SK-N-SH (cell line): ENCODE measurements at regions not wholly inside any gene's neighbourhood (a gene's known extent, or its start where the extent isn't known, plus 50 kb on each side); places are given as distances from the start of the nearest gene placed in this dataset.
A peak's percentile ranks its signal among the peaks of the same experiment; 100 is the strongest.

Experiments
- CTCF ChIA-PET: fragments of 300-600, 350-600 bp; formaldehyde crosslinking; extraction: SDS; loops from one replicate; lab custom pipeline; 2021; lab: Yijun Ruan, JAX
- POLR2A ChIA-PET: fragments of 350-600 bp; sonication (Branson Sonifier 250); formaldehyde crosslinking; extraction: SDS; loops from one replicate; lab custom pipeline; 2020; ENCODE audit warnings: antibody characterized with exemption, inconsistent platforms; lab: Yijun Ruan, JAX
- DNase-seq: peaks from one replicate; pipeline ENCODE4 v3.0.0; 2012
- H2AFZ ChIP-seq: fragments of 200-600 bp; sonication (generic); 2 replicates; pipeline ENCODE4 v1.8.1; 2016; ENCODE audit warnings: antibody characterized with exemption, mild to moderate bottlenecking, low read depth
- H3F3A ChIP-seq: fragments of 200-600 bp; sonication (generic); replicated peaks from 2 replicates; pipeline ENCODE3; 2016; ENCODE audit warnings: antibody characterized with exemption, mild to moderate bottlenecking; ENCODE audit not compliant: insufficient read depth
- H3K27ac ChIP-seq, 2 experiments: fragments of 200-500 bp in 1 of 2; fragments of 200-600 bp in 1 of 2; sonication (Bioruptor generic) in 1 of 2; sonication (generic), shearing (Covaris generic) in 1 of 2; 2 replicates each; pipeline versions ENCODE4 v1.5.1 to v1.6.1; 2014 to 2016; ENCODE audit warnings: low read depth in 2 of 2, inconsistent platforms in 1 of 2, low read length in 1 of 2, mild to moderate bottlenecking in 1 of 2, mixed read lengths in 1 of 2
- H3K27me3 ChIP-seq: fragments of 200-600 bp; sonication (generic), shearing (Covaris generic); 2 replicates; pipeline ENCODE4 v1.6.1; 2016; ENCODE audit warnings: mixed run types; ENCODE audit not compliant: insufficient read depth
- H3K36me3 ChIP-seq, 2 experiments: fragments of 200-500 bp in 1 of 2; fragments of 200-600 bp in 1 of 2; sonication (Bioruptor generic) in 1 of 2; sonication (generic) in 1 of 2; replicated peaks in 1 of 2; 2 replicates each; pipeline versions ENCODE3 to v1.5.1; 2014 to 2016; ENCODE audit warnings: low read length in 1 of 2, mild to moderate bottlenecking in 1 of 2; ENCODE audit not compliant: insufficient read depth in 2 of 2, control insufficient read depth in 1 of 2
- H3K4me1 ChIP-seq, 2 experiments: fragments of 200-500 bp in 1 of 2; fragments of 200-600 bp in 1 of 2; sonication (Bioruptor generic) in 1 of 2; sonication (generic), shearing (Covaris generic) in 1 of 2; 2 replicates each; pipeline versions ENCODE4 v1.5.1 to v1.6.1; 2014 to 2016; ENCODE audit warnings: low read depth in 1 of 2, low read length in 1 of 2, mixed run types in 1 of 2; ENCODE audit not compliant: insufficient read depth in 2 of 2, control insufficient read depth in 1 of 2
- H3K4me2 ChIP-seq: fragments of 200-600 bp; sonication (generic), shearing (Covaris generic); 2 replicates; pipeline ENCODE4 v1.6.1; 2017; ENCODE audit warnings: mixed run types
- H3K4me3 ChIP-seq, 2 experiments: fragments of 200-500 bp in 1 of 2; fragments of 200-600 bp in 1 of 2; sonication (Bioruptor generic) in 1 of 2; sonication (generic), shearing (Covaris generic) in 1 of 2; 2 replicates each; pipeline versions ENCODE4 v1.5.1 to v1.8.1; 2014 to 2016; ENCODE audit warnings: low read depth in 2 of 2, inconsistent platforms in 1 of 2, low read length in 1 of 2, mild to moderate bottlenecking in 1 of 2, mixed read lengths in 1 of 2, moderate library complexity in 1 of 2
- H3K79me2 ChIP-seq: fragments of 200-600 bp; sonication (generic); 2 replicates; pipeline ENCODE4 v1.8.1; 2017; ENCODE audit warnings: mild to moderate bottlenecking; ENCODE audit not compliant: insufficient read depth
- H3K9ac ChIP-seq: fragments of 200-600 bp; sonication (generic); 2 replicates; pipeline ENCODE4 v1.6.1; 2017; ENCODE audit warnings: mixed run types
- H3K9me2 ChIP-seq: fragments of 200-600 bp; sonication (generic); 2 replicates; pipeline ENCODE4 v1.6.1; 2017; ENCODE audit warnings: mixed run types
- H3K9me3 ChIP-seq: fragments of 200-600 bp; sonication (generic); 2 replicates; pipeline ENCODE4 v1.6.1; 2017; ENCODE audit warnings: mixed run types, mild to moderate bottlenecking, moderate library complexity
- H4K20me1 ChIP-seq: fragments of 200-600 bp; sonication (generic); 2 replicates; pipeline ENCODE4 v1.6.1; 2017; ENCODE audit warnings: mild to moderate bottlenecking, mixed run types; ENCODE audit not compliant: insufficient read depth
- GATA2 ChIP-seq: sonication (generic); formaldehyde crosslinking; IDR thresholded peaks from 2 replicates; pipeline ENCODE4 v1.5.0; 2020; ENCODE audit warnings: mild to moderate bottlenecking, missing genetic modification reagents
- MXI1 ChIP-seq: IDR thresholded peaks from 2 replicates; pipeline ENCODE4 v1.6.1; 2012; ENCODE audit warnings: mild to moderate bottlenecking, low read depth, low read length, improper control_type of control experiment
- RAD21 ChIP-seq: IDR thresholded peaks from 2 replicates; pipeline ENCODE4 v1.6.1; 2012; ENCODE audit warnings: mild to moderate bottlenecking, low read length
- RFX5 ChIP-seq: IDR thresholded peaks from 2 replicates; pipeline ENCODE4 v1.6.1; 2012; ENCODE audit warnings: mild to moderate bottlenecking, improper control_type of control experiment, low read length
- SMC3 ChIP-seq: IDR thresholded peaks from 2 replicates; pipeline ENCODE4 v1.6.1; 2012; ENCODE audit warnings: low read depth, low read length, improper control_type of control experiment
- TAF1 ChIP-seq: IDR thresholded peaks from 2 replicates; pipeline ENCODE4 v1.6.1; 2012; ENCODE audit warnings: low read depth, mild to moderate bottlenecking, low read length, moderate library complexity, borderline replicate concordance
- TEAD4 ChIP-seq: IDR thresholded peaks from 2 replicates; pipeline ENCODE4 v1.4.0; 2012; ENCODE audit warnings: mild to moderate bottlenecking, borderline replicate concordance; ENCODE audit not compliant: insufficient read depth
- WGBS: methylation state at CpG from one replicate; pipeline ENCODE4 v1.1.6; 2017; ENCODE audit warnings: low lambda C conversion rate; 5-methylcytosine and 5-hydroxymethylcytosine counted together
- TF ChIP-seq, protein P1 (sequence below): fragments of 200-600 bp; sonication (generic); IDR thresholded peaks from 2 replicates; pipeline ENCODE4 v1.6.1; 2017; ENCODE audit warnings: antibody characterized with exemption, mild to moderate bottlenecking, moderate library complexity
- TF ChIP-seq, protein P2 (sequence below): IDR thresholded peaks from 2 replicates; pipeline ENCODE4 v1.4.0; 2012; ENCODE audit warnings: low read depth, borderline replicate concordance

DNA sequence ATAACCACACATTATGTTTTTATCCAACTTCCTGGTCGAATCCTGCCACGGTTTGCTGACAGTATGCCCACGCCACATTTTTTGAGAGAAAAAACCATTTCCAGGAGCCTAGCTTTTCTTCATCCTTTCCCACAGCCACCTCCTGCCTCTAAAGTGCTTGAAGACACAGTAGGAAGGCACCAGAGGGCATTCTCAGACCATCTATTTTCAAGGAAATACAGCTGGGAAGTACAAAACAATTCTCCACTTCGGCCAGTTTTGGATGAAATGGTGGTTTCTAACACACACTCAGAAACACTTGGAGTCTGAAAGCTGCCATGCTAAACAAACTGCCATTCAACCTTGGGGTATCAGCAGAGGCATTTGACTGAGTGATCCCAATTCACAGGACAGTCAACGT is 86.3 kb upstream of the RPS23 start:
- TF ChIP-seq TAF1: no peak
- TF ChIP-seq SMC3: peak; percentile 79
- peak; percentile 82 for TF ChIP-seq RAD21
- no peak for TF ChIP-seq GATA2 (CRISPR knock-in tag)
- TF ChIP-seq, protein P1, sequence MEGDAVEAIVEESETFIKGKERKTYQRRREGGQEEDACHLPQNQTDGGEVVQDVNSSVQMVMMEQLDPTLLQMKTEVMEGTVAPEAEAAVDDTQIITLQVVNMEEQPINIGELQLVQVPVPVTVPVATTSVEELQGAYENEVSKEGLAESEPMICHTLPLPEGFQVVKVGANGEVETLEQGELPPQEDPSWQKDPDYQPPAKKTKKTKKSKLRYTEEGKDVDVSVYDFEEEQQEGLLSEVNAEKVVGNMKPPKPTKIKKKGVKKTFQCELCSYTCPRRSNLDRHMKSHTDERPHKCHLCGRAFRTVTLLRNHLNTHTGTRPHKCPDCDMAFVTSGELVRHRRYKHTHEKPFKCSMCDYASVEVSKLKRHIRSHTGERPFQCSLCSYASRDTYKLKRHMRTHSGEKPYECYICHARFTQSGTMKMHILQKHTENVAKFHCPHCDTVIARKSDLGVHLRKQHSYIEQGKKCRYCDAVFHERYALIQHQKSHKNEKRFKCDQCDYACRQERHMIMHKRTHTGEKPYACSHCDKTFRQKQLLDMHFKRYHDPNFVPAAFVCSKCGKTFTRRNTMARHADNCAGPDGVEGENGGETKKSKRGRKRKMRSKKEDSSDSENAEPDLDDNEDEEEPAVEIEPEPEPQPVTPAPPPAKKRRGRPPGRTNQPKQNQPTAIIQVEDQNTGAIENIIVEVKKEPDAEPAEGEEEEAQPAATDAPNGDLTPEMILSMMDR: peak; percentile 59
- Histone ChIP-seq H3K36me3 (no peaks in the 10 kb centered on the region), H2AFZ (peak overlapping the region; percentile 12; the same call in 1 of the 2 replicates), H3K9me2 (no peaks in the 10 kb centered on the region), H4K20me1 (no peaks in the 10 kb centered on the region), H3K9me3 (no peaks in the 10 kb centered on the region), H3F3A (no peaks in the 10 kb centered on the region), H3K4me3 (no peak overlapping the region), H3K9ac (no peak overlapping the region), H3K27ac (no peak overlapping the region), H3K4me2 (no peak overlapping the region), H3K4me1 (no peaks in the 10 kb centered on the region; a peak in 1 of 4 replicates), H3K27me3 (no peaks in the 10 kb centered on the region), H3K79me2 (no peaks in the 10 kb centered on the region)
- 67% methylated on average over 5 of the region's 5 CpGs for WGBS
- ChIA-PET CTCF (interaction anchor here (0.8 to 3.1 kb wide), 11 partner anchors 11 to 1203 kb away, joined by 3 to 17 read pairs (median 4); no protein-coding TSS in a partner anchor), POLR2A (no interaction called here)
- DNase-seq: peak; percentile 33

DNA sequence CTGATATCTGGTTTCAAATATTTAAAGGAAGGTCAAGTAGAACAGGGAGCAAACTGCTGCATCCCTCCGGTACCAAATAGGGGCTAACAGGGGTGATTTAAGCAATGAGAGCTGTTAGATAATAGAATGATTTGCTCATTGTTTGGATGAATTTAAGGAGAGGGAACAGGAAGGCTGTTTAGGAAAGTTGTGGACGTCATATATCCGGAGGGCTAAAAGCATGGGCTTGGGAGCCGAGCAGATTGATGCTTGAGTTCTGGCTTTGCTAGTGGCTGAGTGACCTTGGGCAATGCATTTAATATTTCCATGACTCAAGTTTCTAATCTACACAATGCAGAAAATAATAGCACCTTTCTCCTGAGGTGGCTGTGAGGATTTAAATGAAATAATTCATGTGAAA is 85.4 kb upstream of the RPS23 start:
- WGBS: 98% methylated on average over 4 of the region's 4 CpGs
- Histone ChIP-seq H3K9me2 (no peaks in the 10 kb centered on the region), H3K36me3 (no peaks in the 10 kb centered on the region), H3K9me3 (no peaks in the 10 kb centered on the region), H3K4me1 (no peaks in the 10 kb centered on the region; a peak in 1 of 4 replicates), H3K79me2 (no peaks in the 10 kb centered on the region), H3K4me2 (no peak overlapping the region), H3K4me3 (no peak overlapping the region), H3K27ac (no peak overlapping the region), H4K20me1 (no peaks in the 10 kb centered on the region), H3K27me3 (no peaks in the 10 kb centered on the region), H3K9ac (no peak overlapping the region), H3F3A (peaks cover under 1% of the 10 kb centered on the region), H2AFZ (no peak overlapping the region)
- ChIA-PET POLR2A (no interaction called here), CTCF (interaction anchor here (0.8 to 1.6 kb wide), 2 partner anchors 13 to 44 kb away, joined by 3 read pairs; no protein-coding TSS in a partner anchor)
- no peak for DNase-seq
- TF ChIP-seq RFX5 (no peak), MXI1 (no peak), TEAD4 (no peak)
- TF ChIP-seq, protein P2, sequence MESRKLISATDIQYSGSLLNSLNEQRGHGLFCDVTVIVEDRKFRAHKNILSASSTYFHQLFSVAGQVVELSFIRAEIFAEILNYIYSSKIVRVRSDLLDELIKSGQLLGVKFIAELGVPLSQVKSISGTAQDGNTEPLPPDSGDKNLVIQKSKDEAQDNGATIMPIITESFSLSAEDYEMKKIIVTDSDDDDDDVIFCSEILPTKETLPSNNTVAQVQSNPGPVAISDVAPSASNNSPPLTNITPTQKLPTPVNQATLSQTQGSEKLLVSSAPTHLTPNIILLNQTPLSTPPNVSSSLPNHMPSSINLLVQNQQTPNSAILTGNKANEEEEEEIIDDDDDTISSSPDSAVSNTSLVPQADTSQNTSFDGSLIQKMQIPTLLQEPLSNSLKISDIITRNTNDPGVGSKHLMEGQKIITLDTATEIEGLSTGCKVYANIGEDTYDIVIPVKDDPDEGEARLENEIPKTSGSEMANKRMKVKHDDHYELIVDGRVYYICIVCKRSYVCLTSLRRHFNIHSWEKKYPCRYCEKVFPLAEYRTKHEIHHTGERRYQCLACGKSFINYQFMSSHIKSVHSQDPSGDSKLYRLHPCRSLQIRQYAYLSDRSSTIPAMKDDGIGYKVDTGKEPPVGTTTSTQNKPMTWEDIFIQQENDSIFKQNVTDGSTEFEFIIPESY: no peak
